HG03354 (cell line): ENCODE measurements at regions not wholly inside any gene's neighbourhood (a gene's known extent, or its start where the extent isn't known, plus 50 kb on each side); places are given as distances from the start of the nearest gene placed in this dataset.
"Not testable (repeated sequence)": the region's sequence is repeated elsewhere in the genome, so short reads cannot be mapped to it uniquely, and the experiment has no call there.

Experiments
- ATAC-seq: cut with Tn5 transposase; IDR thresholded peaks from one replicate; pipeline ENCODE4 v1.9.1; 2021; ENCODE audit warnings: mild to moderate bottlenecking; ENCODE audit not compliant: unreplicated experiment, poor library complexity, severe bottlenecking

DNA sequence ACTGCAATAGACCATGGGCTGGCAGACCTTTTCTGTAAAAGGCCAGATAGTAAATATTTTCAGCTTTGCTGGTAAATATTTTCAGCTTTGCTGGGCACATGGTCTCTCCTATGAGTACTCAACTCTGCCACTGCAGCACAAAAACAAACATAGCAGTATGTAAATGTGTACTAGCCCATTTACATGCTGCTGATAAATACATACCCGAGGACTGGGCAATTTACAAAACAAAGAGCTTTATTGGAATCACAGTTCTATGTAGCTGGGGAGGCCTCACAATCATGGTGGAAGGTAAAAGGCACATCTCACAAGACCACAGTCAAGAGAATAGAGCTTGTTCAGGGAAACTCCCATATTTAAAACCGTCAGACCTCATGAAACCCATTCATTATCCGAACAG is 793.0 kb downstream of the EDEM1 start:
- ATAC-seq: no peak

DNA sequence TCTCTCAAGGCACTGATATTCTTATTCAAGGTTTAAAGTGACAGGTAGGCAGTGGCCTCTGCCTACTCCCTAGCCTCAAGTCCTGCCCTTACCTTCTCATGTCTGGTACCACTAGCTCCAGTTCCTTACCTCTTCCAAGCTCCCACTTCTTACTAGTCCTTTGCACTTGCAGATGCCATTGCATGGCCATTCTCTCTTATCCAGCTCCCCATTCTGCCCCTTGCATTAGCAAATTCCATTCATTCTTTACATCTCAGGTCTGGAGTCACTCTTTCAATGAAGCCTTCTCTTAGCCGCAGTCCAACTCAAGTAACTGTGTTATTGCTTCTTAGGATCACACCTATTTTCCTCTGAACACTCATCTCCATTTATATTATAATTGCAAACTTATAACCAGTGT is 807.1 kb downstream of the EDEM1 start:
- no peak for ATAC-seq

DNA sequence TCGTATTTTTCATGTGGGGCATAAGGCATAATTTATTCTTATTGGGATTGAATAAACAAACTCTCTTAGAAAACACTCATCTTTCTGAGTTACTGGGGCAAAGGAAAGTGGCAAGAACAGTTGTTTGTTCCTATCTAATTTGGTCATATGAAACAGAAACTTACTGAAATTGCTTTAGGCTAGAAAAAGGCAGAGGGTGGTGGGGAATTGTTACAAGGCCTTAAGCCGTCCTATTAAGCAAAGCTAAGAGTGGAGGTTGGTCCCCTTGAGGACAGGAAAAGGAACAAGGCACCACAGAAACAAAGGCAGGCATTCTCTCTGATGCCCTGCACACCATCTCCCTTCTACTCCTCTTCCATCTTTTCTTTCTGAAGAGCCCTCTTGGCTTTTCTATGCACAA is 830.9 kb downstream of the EDEM1 start:
- ATAC-seq: no peak

DNA sequence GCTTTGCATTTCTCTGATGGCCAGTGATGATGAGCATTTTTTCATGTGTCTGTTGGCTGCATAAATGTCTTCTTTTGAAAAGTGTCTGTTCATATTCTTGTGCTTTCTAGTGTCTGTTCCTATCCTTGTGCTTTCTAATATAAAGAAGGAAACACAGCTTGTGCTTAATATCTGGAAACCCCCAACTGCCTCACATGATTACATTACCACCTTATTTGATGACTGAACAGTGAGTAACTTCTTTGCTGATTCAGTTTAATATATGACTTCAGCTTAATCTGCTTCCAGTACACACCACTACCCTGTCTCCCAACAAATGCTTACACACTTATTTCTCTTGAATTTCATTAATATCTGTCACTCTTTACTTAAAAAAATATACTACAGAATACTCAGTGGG is 835.1 kb downstream of the EDEM1 start:
- ATAC-seq: no peak

DNA sequence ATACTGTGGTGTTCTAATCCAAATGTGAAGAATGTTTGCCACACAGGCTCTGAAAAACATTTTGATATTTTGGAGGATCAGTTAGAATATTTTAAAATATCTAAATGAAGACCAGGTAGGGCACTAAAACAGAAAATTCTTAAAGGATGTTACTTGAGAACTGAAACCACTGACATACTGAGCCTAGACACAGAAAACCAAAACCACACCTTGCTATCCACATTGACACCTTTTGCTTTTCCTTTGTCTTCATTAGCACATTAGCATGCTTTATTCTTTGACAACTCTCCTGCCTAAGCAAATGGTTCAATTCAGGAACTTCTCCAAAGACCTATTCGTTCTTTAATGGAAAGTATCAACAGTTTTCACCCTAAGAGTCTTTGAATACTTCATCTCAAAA is 835.9 kb upstream of the GRM7 start:
- no peak for ATAC-seq

DNA sequence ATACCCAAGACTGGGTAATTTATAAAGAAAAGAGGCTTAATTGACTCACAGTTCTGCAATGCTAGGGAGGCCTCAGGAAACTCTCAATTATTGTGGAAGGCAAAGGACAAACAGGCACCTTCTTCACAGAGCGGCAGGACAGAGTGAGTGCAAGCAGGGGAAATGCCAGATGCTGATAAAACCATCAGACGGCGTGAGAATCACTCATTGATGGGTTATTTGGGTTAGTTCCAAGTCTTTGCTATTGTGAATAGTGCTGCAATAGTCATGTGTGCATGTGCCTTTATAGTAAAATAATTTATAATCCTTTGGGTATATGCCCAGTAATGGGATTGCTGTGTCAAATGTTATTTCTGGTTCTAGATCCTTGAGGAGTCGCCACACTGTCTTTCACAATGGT is 830.3 kb upstream of the GRM7 start:
- not testable (repeated sequence) for ATAC-seq

DNA sequence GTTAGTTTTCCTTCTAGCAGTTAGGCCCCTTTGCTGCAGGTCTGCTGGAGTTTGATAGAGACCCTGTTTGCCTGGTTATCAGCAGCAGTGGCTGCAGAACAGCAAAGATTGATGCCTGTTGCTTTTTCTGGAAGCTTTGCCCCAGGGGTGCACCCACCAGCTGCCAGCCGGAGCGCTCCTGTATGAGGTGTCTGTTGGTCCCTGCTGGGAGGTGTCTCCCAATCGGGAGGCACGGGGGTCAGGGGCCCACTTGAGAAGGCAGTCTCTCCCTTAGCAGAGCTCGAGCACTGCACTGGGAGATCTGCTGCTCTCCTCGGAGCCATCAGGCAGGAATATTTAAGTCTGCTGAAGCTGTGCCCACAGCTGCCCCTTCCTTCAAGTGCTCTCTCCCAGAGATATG is 825.3 kb upstream of the GRM7 start:
- no peak for ATAC-seq

DNA sequence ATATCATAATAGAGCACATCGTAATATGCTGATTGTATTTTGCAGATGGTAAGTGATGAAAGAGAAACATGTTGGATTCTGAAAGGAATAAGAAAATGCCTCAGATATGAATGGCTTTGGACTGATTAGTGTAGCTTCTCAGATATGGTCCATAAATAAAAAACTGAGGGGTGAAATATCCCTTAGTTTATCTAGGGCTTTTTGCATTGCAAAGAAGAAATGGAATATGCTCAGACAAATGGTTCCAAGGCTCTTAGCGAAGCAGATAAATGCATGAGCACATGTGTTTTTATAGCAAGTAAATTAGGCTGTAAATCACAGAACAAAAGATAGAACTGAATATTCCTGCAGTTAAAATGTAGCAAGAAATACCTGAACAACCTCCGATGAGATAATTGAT is 820.9 kb upstream of the GRM7 start:
- no peak for ATAC-seq

DNA sequence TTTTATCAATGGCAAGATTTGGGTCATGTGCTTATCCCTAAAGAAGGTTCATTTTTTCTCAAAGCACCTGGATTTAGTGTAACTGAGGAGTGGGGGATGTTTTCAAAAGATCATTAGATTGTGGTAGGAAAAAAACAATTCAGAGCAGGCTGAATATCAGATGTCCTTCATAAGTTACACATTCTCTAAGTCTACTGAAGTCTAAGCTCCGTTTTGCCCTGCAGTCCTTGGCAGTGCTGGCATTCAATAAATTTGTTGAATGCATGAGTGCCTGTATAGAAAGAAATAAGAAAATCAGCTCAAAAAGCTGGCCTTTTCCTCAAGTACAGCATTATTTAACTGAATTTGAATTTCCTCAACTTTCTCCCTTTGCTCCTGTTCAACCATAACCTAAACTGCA is 819.0 kb upstream of the GRM7 start:
- no peak for ATAC-seq

DNA sequence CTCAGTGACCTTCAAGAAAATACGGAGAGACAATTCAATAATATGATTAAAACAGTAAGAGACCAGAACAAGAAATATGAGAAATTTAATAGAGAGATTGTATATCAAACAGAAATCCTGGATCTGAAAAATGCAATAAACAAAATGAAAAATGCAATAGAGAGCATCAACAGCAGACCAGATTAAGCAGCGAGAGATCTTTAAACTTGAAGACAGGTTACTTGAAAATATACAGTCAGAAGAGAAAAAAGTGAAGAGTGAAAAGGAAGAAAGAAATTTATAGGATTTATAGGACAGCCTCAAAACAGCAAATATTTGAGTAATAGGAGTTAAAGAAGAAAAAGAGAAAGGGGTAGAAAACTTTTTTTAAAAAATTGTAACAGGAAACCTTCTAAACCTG is 813.9 kb upstream of the GRM7 start:
- no peak for ATAC-seq

DNA sequence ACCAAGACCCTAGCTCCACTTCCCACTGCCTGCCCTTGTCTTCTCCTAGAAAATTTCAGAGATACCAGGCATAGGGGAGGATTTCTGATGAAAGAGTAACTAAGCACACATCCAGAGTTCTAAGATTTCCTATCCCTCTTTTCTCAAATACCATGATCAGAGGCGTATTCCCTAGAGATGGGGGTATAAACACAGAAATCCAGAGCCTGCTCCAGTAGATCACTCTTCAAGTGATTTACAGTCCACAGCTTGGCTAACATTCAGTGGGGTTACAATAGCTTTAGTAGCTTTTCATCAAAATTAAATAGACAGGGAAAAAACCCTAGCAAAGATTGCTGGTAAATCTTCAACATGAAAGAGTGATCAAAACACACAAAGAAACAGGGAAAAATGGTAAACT is 800.7 kb upstream of the GRM7 start:
- ATAC-seq: no peak

DNA sequence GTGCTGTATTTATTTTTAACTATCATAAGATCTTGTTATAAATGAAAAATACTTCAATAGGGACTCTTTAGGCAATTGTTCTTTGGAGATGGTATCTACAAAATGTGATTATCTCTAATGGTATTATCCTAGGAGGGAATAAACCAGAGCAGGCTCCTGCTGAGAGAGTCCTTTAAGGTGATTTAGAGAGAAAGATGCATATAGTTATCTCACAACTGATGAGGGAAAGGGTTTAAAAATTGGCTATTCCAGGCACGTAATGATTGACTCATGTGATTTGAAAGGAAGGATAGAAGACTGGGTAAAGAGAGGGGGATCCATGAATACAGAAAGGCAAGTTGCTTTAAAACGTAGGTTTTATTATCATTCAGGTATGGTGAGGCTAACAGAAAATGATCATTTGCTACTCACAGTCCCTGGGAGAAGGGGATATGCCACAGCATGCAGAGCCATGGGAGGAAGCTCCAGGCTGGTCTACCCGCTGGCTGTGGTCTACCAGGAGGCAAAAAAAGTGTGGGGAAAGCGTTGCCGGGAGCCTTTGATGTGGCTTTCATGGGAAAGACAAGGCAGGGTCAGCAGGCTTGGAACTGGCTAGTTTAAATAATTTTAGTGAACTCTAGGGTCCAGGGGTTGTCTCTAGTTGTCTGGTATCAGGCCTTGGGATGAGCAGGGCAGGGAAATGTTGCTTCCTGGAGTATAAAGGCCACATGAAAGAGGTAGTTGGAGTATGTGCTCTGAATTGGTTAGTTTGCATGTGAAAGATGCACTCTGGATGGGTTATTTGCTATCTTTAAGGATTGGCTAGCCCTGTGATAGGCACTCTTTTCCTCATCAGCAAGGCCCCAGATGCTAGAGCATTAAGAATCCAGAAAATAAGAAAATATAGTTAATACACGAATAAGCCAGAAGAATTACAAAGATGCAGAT is 798.4 kb upstream of the GRM7 start:
- no peak for ATAC-seq

DNA sequence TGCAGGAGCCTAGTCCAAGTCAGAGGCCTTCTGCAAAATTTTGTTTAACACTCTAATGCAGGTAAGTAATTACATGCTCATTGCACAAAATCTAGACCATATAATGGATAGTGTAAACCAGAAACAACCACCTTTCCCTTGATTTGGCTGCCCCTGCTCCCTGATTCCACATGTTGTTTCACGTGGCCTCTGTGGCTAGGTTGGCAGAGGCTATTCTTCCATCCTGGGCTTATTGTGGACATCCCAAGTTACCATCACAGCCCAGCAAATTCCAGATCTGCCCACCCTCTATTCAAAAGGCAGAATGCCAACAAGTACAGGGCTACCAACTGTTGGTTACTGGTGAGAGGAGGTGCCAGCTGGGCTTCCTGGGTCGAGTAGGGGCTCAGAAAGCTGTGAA is 794.5 kb upstream of the GRM7 start:
- no peak for ATAC-seq

DNA sequence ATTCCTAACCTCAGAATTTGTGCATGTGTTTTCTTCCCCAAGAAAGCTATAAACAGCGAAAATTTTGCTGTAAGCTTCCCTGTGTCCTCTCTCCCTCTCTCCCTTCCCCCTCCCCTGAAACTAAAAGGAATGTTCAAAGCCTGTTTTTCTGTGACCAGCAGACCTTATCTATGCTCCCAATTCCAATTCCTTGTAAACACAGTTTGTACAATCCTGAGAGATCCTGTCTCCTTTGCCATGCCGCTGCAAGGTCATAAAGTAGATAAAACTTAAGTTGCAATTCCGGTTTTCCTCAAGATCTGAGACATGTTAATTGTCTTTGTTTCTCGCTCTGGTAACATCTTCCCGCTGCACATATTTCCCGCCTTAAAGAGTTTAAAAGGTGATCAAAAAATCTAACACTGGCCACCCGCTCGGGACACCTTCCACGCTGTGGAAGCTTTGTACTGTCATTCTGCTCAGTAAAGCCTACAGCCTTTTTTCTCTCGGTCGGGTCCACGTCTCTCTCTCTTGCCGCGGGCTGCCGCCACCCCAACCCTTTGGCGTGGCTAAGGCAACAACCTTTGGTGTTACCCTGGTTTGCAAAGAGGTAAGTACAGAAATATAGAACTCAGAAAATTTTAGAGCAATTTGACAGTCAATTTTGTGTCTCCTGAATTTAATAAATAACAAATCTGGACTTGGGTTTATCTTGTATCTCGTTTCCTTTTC is 793.9 kb upstream of the GRM7 start:
- ATAC-seq: not testable (repeated sequence)

DNA sequence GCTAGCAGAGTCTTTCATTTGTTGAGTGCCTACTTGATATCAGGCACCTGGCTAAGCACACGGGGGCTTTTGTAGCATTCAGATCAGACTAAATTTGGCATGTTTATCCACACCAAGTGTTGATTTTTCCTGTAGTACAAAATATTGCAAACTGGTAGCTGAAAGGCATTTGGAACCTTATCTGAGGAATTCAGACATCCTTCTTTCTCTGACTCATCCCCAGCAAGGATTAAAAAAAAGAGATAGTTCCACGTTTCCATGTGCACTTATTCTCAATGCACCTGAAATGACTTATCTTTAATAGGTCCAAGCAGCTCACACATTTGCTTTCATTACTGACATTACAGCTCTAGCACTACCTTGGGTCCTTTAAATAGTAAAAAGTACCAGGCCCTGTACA is 786.0 kb upstream of the GRM7 start:
- ATAC-seq: no peak

DNA sequence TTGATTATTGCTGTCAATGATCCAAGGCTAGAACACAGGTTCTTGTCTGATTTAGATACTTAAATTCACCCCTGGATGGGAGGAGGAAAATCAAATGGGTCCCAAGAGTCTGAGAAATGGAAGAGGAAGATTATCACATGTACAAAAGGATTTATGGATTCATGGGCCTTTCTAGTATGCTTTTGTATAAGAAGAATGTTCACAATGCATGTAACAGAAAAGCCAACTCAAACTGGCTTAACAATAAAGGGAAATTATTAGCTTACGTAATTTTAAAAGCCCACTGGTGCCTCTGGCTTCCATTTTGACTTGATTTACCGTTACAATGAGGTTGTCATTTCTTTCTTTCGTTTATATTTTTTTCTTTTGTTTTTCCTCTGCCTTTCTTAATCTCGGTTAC is 782.5 kb upstream of the GRM7 start:
- no peak for ATAC-seq

DNA sequence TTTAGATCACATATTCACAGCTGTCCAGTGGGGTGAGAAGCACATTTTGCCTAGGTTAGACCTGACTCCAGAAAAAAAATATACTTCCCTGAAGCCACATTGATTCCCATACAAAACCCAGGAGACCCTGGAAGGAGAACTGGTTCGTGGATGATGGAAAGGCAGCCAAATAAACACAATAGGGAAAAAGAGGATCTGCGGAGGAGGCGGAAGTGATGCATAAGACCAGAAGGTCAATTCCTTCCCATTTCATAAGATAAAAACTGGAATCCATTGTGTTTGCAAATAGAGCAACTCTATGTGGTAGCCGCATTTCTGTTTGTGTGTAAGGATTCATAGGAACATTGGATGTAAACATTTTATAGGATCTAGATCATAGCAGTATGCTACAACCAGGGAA is 781.9 kb upstream of the GRM7 start:
- no peak for ATAC-seq

DNA sequence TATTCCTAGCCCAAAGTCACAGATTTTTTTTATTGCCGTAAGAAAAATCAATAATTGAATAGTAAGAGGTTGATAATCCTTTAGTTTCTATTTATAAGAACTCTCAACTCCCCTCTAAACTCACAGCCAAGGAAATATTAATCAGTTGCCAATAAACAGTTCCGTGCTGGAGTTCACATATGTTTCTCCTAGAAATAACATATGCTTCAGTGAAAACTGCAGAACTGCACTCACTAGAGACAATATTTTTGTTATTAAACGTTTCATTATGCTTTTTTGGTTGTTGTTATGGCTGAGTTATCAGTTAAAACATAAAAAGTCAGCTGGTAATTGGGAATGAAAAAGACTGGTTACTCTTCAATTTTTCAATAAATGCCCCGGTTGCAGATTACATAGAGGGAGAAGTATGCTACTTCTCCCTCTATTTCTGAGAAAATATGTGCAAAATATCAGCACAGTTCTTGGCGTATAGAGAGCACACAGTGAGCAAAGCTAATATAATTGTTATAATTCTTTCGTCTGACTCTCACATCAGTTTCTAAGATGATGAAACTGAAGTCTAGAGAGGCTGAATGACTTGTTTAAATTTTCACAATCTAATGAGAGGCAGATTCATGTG is 781.2 kb upstream of the GRM7 start:
- no peak for ATAC-seq

DNA sequence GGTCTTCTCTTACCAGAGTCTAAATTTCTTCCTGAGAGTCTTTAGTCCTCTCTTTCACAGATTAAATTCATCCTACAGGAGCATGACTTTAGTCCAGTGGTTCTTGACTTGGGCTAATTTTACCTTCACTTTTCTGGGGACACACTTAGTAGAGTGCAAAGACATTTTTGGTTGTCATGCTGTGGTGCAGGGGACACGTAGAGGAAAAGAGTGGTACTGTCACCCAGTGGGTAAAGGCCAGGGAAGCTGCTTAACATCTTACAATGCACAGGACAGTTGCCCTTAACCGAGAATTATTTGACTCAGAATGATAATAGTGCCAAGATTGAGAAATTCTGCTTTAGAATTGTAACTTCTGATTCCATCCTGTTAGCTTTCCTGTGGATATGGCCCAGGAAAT is 772.5 kb upstream of the GRM7 start:
- no peak for ATAC-seq

DNA sequence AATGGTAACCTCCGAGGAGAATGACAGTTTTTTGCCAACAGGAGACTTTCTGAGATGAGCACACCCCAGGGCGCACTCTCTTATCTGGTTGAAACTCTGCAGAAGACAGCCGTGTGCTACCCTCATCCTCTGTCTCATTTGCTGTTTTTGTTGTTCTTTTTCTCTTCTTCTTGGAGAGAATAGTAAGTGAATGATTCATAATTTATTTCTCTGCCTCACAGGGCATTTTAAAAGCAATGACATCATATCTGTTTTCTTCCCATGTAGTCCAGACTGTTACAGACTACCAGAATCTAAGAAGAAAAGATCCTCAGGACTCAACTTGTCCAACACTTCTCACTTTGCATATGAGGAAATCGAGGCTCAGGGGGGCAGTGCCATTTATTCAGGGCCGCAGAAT is 771.1 kb upstream of the GRM7 start:
- no peak for ATAC-seq

DNA sequence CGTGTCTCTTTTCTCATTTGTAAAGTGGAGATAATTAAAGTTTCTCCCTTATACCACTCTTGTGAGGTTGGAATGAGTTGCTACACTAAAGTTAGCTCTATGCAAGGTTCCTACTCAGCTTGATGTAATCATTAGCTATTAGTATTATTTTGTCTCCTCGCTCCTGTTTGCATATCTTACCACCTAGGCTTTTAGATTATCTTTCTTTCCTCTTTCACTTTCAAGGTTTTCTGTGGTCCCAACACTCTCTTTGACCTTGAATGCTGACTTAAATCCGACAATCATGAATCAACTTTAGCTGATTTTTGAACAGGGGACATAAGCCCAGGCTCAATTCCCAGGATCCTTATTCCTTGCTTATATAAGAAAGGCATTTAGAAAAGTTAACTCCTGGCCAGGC is 769.7 kb upstream of the GRM7 start:
- ATAC-seq: no peak
